CD4-positive, alpha-beta memory T cell (primary cell): ENCODE measurements at regions not wholly inside any gene's neighbourhood (a gene's known extent, or its start where the extent isn't known, plus 50 kb on each side); places are given as distances from the start of the nearest gene placed in this dataset.

Experiments
- CTCF ChIA-PET: fragments of 350-600 bp; sonication (Branson Sonifier 250); formaldehyde crosslinking; loops from one replicate; lab custom pipeline; 2021; ENCODE audit warnings: inconsistent platforms; ENCODE audit not compliant: partially characterized antibody; lab: Charles Lee
- POLR2A ChIA-PET: fragments of 350-600 bp; sonication (Branson Sonifier 250); formaldehyde crosslinking; loops from one replicate; lab custom pipeline; 2021; ENCODE audit not compliant: partially characterized antibody; lab: Charles Lee
- DNase-seq, 5 donors: peaks; one replicate each; pipeline versions ENCODE4 v3.0.0 to v3.0.0-alpha.2; 2020 to 2022; ENCODE audit warnings: mixed read lengths in 1 of 5
- H3K27ac ChIP-seq: one replicate; pipeline ENCODE4 v1.7.0; 2013; ENCODE audit warnings: low read depth, low read length
- H3K27me3 ChIP-seq: 2 replicates; pipeline ENCODE4 v1.7.0; 2013; ENCODE audit warnings: mild to moderate bottlenecking, low read length, moderate library complexity; ENCODE audit not compliant: insufficient read depth
- H3K36me3 ChIP-seq: 2 replicates; pipeline ENCODE4 v1.7.0; 2013; ENCODE audit warnings: mild to moderate bottlenecking, low read length, moderate library complexity; ENCODE audit not compliant: insufficient read depth
- H3K4me1 ChIP-seq: 2 replicates; pipeline ENCODE4 v1.7.0; 2013; ENCODE audit warnings: mild to moderate bottlenecking, low read length, moderate library complexity; ENCODE audit not compliant: insufficient read depth
- H3K4me3 ChIP-seq, 2 donors: one replicate each; pipeline ENCODE4 v1.7.0; 2013; ENCODE audit warnings: low read length in 2 of 2, mild to moderate bottlenecking in 1 of 2
- H3K9me3 ChIP-seq, 2 donors: one replicate each; pipeline ENCODE4 v1.7.0; 2013; ENCODE audit warnings: low read length in 2 of 2, control low read depth in 1 of 2; ENCODE audit not compliant: control insufficient read depth in 1 of 2
- H3K27ac Mint-ChIP-seq, 7 donors: one replicate each; pipeline ENCODE4 v1.8.0; 2020 to 2021; ENCODE audit warnings: mixed read lengths in 7 of 7, mild to moderate bottlenecking in 6 of 7, inconsistent platforms in 3 of 7, moderate library complexity in 3 of 7
- H3K27me3 Mint-ChIP-seq, 2 donors: one replicate each; pipeline ENCODE4 v1.8.0; 2020 to 2021; ENCODE audit warnings: mixed read lengths in 2 of 2
- H3K36me3 Mint-ChIP-seq, 2 donors: one replicate each; pipeline ENCODE4 v1.8.0; 2020 to 2021; ENCODE audit warnings: mixed read lengths in 2 of 2, inconsistent platforms in 1 of 2, mild to moderate bottlenecking in 1 of 2
- H3K4me1 Mint-ChIP-seq, 4 donors: one replicate each; pipeline ENCODE4 v1.8.0; 2020 to 2021; ENCODE audit warnings: mixed read lengths in 4 of 4, mild to moderate bottlenecking in 1 of 4
- H3K4me3 Mint-ChIP-seq, 8 donors: one replicate each; pipeline ENCODE4 v1.8.0; 2020 to 2021; ENCODE audit warnings: mixed read lengths in 8 of 8, mild to moderate bottlenecking in 7 of 8, moderate library complexity in 6 of 8, inconsistent platforms in 3 of 8
- H3K9me3 Mint-ChIP-seq, 8 donors: one replicate each; pipeline ENCODE4 v1.8.0; 2020 to 2021; ENCODE audit warnings: mixed read lengths in 8 of 8, mild to moderate bottlenecking in 5 of 8, inconsistent platforms in 3 of 8, moderate library complexity in 1 of 8
- intact Hi-C: fragments of 100-400 bp; cut with micrococcal nuclease; formaldehyde crosslinking; loops from one replicate; pipeline ENCODE4 v1.15.1; 2023

- Mint-ChIP-seq H3K4me1 (no peaks in the 10 kb centered on the region), H3K36me3 (no peaks in the 10 kb centered on the region), H3K27me3 (no peaks in the 10 kb centered on the region), H3K4me3 (no peak overlapping the region), H3K27ac (no peak overlapping the region), H3K9me3 (peaks cover 0 to 3% (median 0%) of the 10 kb centered on the region in 8 donors)
- intact Hi-C loops: no loop called here
- Histone ChIP-seq H3K9me3 (no peaks in the 10 kb centered on the region), H3K4me1 (no peaks in the 10 kb centered on the region), H3K4me3 (no peak overlapping the region), H3K27ac (no peak overlapping the region), H3K27me3 (no peaks in the 10 kb centered on the region), H3K36me3 (no peaks in the 10 kb centered on the region)
- POLR2A ChIA-PET: no interaction called here
- CTCF ChIA-PET: no interaction called here
- no peak for DNase-seq
Observed at GRCh38 chr12:59097876-59098275, 177.6 kb upstream of the LRIG3 start.

- H3K36me3 ChIP-seq: no peaks in the 10 kb centered on the region
- Mint-ChIP-seq H3K4me1 (no peaks in the 10 kb centered on the region), H3K9me3 (peaks cover 0 to 2% (median 0%) of the 10 kb centered on the region in 8 donors), H3K27ac (no peak overlapping the region), H3K27me3 (no peaks in the 10 kb centered on the region), H3K4me3 (no peak overlapping the region), H3K36me3 (no peaks in the 10 kb centered on the region)
- ChIA-PET CTCF (no interaction called here), POLR2A (no interaction called here)
- no peaks in the 10 kb centered on the region for H3K27me3 ChIP-seq
- H3K4me1 ChIP-seq: no peaks in the 10 kb centered on the region
- no peak for DNase-seq
- intact Hi-C loops: no loop called here
- no peaks in the 10 kb centered on the region for H3K9me3 ChIP-seq
- no peak overlapping the region for H3K27ac ChIP-seq
- no peak overlapping the region for H3K4me3 ChIP-seq
Observed at GRCh38 chr12:59096246-59096645, 175.9 kb upstream of the LRIG3 start.

GRCh38 chr12:59093073-59093772 is 172.9 kb upstream of the LRIG3 start:
- Histone ChIP-seq H3K4me3 (no peak overlapping the region), H3K9me3 (no peaks in the 10 kb centered on the region), H3K4me1 (no peaks in the 10 kb centered on the region), H3K27me3 (no peaks in the 10 kb centered on the region), H3K36me3 (no peaks in the 10 kb centered on the region), H3K27ac (no peak overlapping the region)
- intact Hi-C loops: no loop called here
- H3K4me1 Mint-ChIP-seq: no peaks in the 10 kb centered on the region
- no peaks in the 10 kb centered on the region for H3K36me3 Mint-ChIP-seq
- H3K27ac Mint-ChIP-seq: no peak overlapping the region
- DNase-seq: no peak
- H3K27me3 Mint-ChIP-seq: no peaks in the 10 kb centered on the region
- ChIA-PET POLR2A (no interaction called here), CTCF (no interaction called here)
- H3K9me3 Mint-ChIP-seq: peaks cover 0 to 3% (median 0%) of the 10 kb centered on the region in 8 donors
- H3K4me3 Mint-ChIP-seq: no peak overlapping the region

GRCh38 chr12:59088673-59089072 is 168.4 kb upstream of the LRIG3 start:
- Mint-ChIP-seq H3K27me3 (no peaks in the 10 kb centered on the region), H3K4me1 (no peaks in the 10 kb centered on the region), H3K27ac (no peak overlapping the region), H3K4me3 (no peak overlapping the region), H3K9me3 (peaks cover 0 to 4% (median 0%) of the 10 kb centered on the region in 8 donors), H3K36me3 (no peaks in the 10 kb centered on the region)
- Histone ChIP-seq H3K4me1 (no peaks in the 10 kb centered on the region), H3K9me3 (no peaks in the 10 kb centered on the region), H3K27me3 (no peaks in the 10 kb centered on the region), H3K27ac (no peak overlapping the region), H3K4me3 (no peak overlapping the region), H3K36me3 (no peaks in the 10 kb centered on the region)
- no peak for DNase-seq
- ChIA-PET CTCF (no interaction called here), POLR2A (no interaction called here)
- intact Hi-C loops: no loop called here

- Histone ChIP-seq H3K9me3 (no peaks in the 10 kb centered on the region), H3K27me3 (no peaks in the 10 kb centered on the region), H3K36me3 (no peaks in the 10 kb centered on the region), H3K4me1 (no peaks in the 10 kb centered on the region), H3K4me3 (no peak overlapping the region), H3K27ac (no peak overlapping the region)
- Mint-ChIP-seq H3K36me3 (no peaks in the 10 kb centered on the region), H3K27me3 (no peaks in the 10 kb centered on the region), H3K9me3 (peaks cover 0 to 5% (median 0%) of the 10 kb centered on the region in 8 donors), H3K4me1 (no peaks in the 10 kb centered on the region), H3K4me3 (no peak overlapping the region), H3K27ac (no peak overlapping the region)
- intact Hi-C loops: no loop called here
- ChIA-PET CTCF (no interaction called here), POLR2A (no interaction called here)
- DNase-seq: no peak
Observed at GRCh38 chr12:59087691-59088090, 167.4 kb upstream of the LRIG3 start.

- Histone ChIP-seq H3K4me1 (no peaks in the 10 kb centered on the region), H3K36me3 (no peaks in the 10 kb centered on the region), H3K4me3 (no peak overlapping the region), H3K27ac (no peak overlapping the region), H3K27me3 (no peaks in the 10 kb centered on the region), H3K9me3 (no peaks in the 10 kb centered on the region)
- Mint-ChIP-seq H3K9me3 (peaks cover 0 to 5% (median 0%) of the 10 kb centered on the region in 8 donors), H3K36me3 (no peaks in the 10 kb centered on the region), H3K27me3 (no peaks in the 10 kb centered on the region), H3K4me1 (no peaks in the 10 kb centered on the region), H3K27ac (no peak overlapping the region), H3K4me3 (no peak overlapping the region)
- CTCF ChIA-PET: no interaction called here
- intact Hi-C loops: no loop called here
- DNase-seq: no peak
- POLR2A ChIA-PET: no interaction called here
Observed at GRCh38 chr12:59087077-59087673, 166.9 kb upstream of the LRIG3 start.

GRCh38 chr12:59086126-59086525 is 165.8 kb upstream of the LRIG3 start:
- Histone ChIP-seq H3K27ac (no peak overlapping the region), H3K36me3 (no peaks in the 10 kb centered on the region), H3K4me1 (no peaks in the 10 kb centered on the region), H3K9me3 (no peaks in the 10 kb centered on the region), H3K4me3 (no peak overlapping the region), H3K27me3 (no peaks in the 10 kb centered on the region)
- Mint-ChIP-seq H3K9me3 (peaks cover 0 to 5% (median 0%) of the 10 kb centered on the region in 8 donors), H3K27ac (no peak overlapping the region), H3K4me1 (no peaks in the 10 kb centered on the region), H3K27me3 (no peaks in the 10 kb centered on the region), H3K36me3 (no peaks in the 10 kb centered on the region), H3K4me3 (no peak overlapping the region)
- CTCF ChIA-PET: no interaction called here
- intact Hi-C loops: no loop called here
- POLR2A ChIA-PET: interaction anchor here (0.6 kb wide), 1 partner anchor 71 kb away, joined by 3 read pairs; no protein-coding TSS in a partner anchor
- DNase-seq: no peak
